ENCODE measurements at regions not wholly inside any gene's neighbourhood (a gene's known extent, or its start where the extent isn't known, plus 50 kb on each side); places are given as distances from the start of the nearest gene placed in this dataset.

DNA sequence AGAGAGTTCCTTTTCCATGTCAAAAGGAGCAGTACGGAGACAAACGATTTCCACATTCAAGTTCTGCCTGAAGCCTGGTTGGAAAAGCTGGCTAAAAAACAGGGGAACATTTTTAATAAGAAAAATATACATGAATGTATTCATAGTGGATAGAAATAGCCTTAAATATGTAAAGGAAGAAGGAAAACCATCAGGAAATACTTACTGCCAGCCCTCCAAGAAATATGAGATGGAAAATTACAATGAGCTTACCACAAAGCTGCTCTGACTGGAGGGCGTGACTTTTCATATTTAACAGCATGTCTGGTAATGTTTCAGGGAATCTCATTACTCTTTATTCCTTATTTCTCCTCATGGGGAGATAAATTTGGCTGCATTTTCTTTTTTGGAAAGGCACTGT, 75.9 kb upstream of the ZDHHC17 start:
- TF ChIP-seq, protein P1, sequence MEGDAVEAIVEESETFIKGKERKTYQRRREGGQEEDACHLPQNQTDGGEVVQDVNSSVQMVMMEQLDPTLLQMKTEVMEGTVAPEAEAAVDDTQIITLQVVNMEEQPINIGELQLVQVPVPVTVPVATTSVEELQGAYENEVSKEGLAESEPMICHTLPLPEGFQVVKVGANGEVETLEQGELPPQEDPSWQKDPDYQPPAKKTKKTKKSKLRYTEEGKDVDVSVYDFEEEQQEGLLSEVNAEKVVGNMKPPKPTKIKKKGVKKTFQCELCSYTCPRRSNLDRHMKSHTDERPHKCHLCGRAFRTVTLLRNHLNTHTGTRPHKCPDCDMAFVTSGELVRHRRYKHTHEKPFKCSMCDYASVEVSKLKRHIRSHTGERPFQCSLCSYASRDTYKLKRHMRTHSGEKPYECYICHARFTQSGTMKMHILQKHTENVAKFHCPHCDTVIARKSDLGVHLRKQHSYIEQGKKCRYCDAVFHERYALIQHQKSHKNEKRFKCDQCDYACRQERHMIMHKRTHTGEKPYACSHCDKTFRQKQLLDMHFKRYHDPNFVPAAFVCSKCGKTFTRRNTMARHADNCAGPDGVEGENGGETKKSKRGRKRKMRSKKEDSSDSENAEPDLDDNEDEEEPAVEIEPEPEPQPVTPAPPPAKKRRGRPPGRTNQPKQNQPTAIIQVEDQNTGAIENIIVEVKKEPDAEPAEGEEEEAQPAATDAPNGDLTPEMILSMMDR (optimal IDR thresholded peaks at IDR 0.05 in 1 of 3, IDR thresholded peaks at IDR 0.05 in 1 of 3, conservative IDR thresholded peaks at IDR 0.05 in 1 of 3; ENCODE audit: extremely low read depth in 1 of 3, insufficient read depth in 2 of 3, low read length in 3 of 3): no peak
- dilution Hi-C loops (cut with MboI; ENCODE audit: extremely low pct_ligation_motif_present, low sequenced_read_pairs): no loop called here
- Histone ChIP-seq H3K27me3 (ENCODE audit: control insufficient read depth, extremely low read depth, insufficient read depth, low read length) (no peaks in the 10 kb centered on the region), H3K9me1 (ENCODE audit: control insufficient read depth, extremely low read depth, insufficient read depth, low read length) (no peaks in the 10 kb centered on the region), H3K27ac (ENCODE audit: control insufficient read depth, insufficient read depth, low read length) (no peak overlapping the region), H3K79me2 (ENCODE audit: control insufficient read depth, insufficient read depth, low read length) (no peaks in the 10 kb centered on the region), H3K36me3 (ENCODE audit: control insufficient read depth in 2 of 2, extremely low read depth in 1 of 2, insufficient read depth in 2 of 2, low read length in 2 of 2) (no peaks in the 10 kb centered on the region), H3K4me2 (ENCODE audit: control insufficient read depth, extremely low read depth, insufficient read depth, low read depth, low read length) (no peak overlapping the region), H3K9me3 (ENCODE audit: control insufficient read depth, low read depth, low read length) (no peaks in the 10 kb centered on the region), H2AFZ (ENCODE audit: control insufficient read depth, low read length) (no peak overlapping the region), H3K9ac (ENCODE audit: control insufficient read depth, extremely low read depth, insufficient read depth, low read length) (no peak overlapping the region), H4K20me1 (ENCODE audit: control insufficient read depth, extremely low read depth, insufficient read depth, low read length) (no peaks in the 10 kb centered on the region), H3K4me1 (ENCODE audit: control insufficient read depth, extremely low read depth, insufficient read depth, low read length) (no peaks in the 10 kb centered on the region), H3K4me3 (ENCODE audit: control insufficient read depth in 2 of 3, extremely low read depth in 1 of 3, insufficient read depth in 2 of 3, low read depth in 1 of 3, low read length in 3 of 3) (no peak overlapping the region)
- no peak for DNase-seq (ENCODE audit: low read depth, low spot score)
- FAIRE-seq: no peak

DNA sequence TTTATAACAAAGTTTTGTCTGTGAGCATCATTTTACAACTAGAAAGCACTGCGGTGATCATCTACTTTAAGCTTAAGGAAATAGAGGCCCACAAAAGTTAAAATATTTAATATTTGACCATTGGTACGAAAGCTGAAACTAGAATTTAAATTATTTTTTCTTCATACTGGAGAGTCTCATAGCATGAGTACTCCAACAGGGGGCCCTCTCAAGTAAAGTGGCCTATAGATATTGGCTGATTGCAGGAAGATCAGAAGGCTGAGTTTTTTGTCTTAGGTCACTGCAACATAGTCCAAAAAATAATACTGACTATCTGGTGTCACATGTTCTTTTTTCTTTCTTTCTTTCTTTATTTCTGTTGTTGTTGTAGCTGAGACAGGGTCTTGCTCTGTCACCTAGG, 75.3 kb upstream of the ZDHHC17 start:
- H3K9me1 ChIP-seq (ENCODE audit: control insufficient read depth, extremely low read depth, insufficient read depth, low read length): no peaks in the 10 kb centered on the region
- no peak overlapping the region for H3K9ac ChIP-seq (ENCODE audit: control insufficient read depth, extremely low read depth, insufficient read depth, low read length)
- H3K27ac ChIP-seq (ENCODE audit: control insufficient read depth, insufficient read depth, low read length): no peak overlapping the region
- FAIRE-seq: no peak
- H3K79me2 ChIP-seq (ENCODE audit: control insufficient read depth, insufficient read depth, low read length): no peaks in the 10 kb centered on the region
- DNase-seq (ENCODE audit: low read depth, low spot score): no peak
- TF ChIP-seq EZH2 (IDR thresholded peaks at IDR 0.05; ENCODE audit: low read length): no peak
- TF ChIP-seq, protein P1 (optimal IDR thresholded peaks at IDR 0.05 in 1 of 3, IDR thresholded peaks at IDR 0.05 in 1 of 3, conservative IDR thresholded peaks at IDR 0.05 in 1 of 3; ENCODE audit: extremely low read depth in 1 of 3, insufficient read depth in 2 of 3, low read length in 3 of 3): peak in 2 of 3 experiments; percentile 21 to 24
- no peak overlapping the region for H3K4me2 ChIP-seq (ENCODE audit: control insufficient read depth, extremely low read depth, insufficient read depth, low read depth, low read length)
- H2AFZ ChIP-seq (ENCODE audit: control insufficient read depth, low read length): no peak overlapping the region
- H3K4me3 ChIP-seq (ENCODE audit: control insufficient read depth in 2 of 3, extremely low read depth in 1 of 3, insufficient read depth in 2 of 3, low read depth in 1 of 3, low read length in 3 of 3): no peak overlapping the region
- no peaks in the 10 kb centered on the region for H4K20me1 ChIP-seq (ENCODE audit: control insufficient read depth, extremely low read depth, insufficient read depth, low read length)
- H3K36me3 ChIP-seq (ENCODE audit: control insufficient read depth in 2 of 2, extremely low read depth in 1 of 2, insufficient read depth in 2 of 2, low read length in 2 of 2): no peaks in the 10 kb centered on the region
- dilution Hi-C loops (cut with MboI; ENCODE audit: extremely low pct_ligation_motif_present, low sequenced_read_pairs): no loop called here
- no peaks in the 10 kb centered on the region for H3K9me3 ChIP-seq (ENCODE audit: control insufficient read depth, low read depth, low read length)
- no peaks in the 10 kb centered on the region for H3K4me1 ChIP-seq (ENCODE audit: control insufficient read depth, extremely low read depth, insufficient read depth, low read length)
- H3K27me3 ChIP-seq (ENCODE audit: control insufficient read depth, extremely low read depth, insufficient read depth, low read length): no peaks in the 10 kb centered on the region
